Loucy (cell line): ENCODE measurements at regions not wholly inside any gene's neighbourhood (a gene's known extent, or its start where the extent isn't known, plus 50 kb on each side); places are given as distances from the start of the nearest gene placed in this dataset.

Experiments
- H2AFZ ChIP-seq: fragments of 200-600 bp; sonication (generic); 2 replicates; pipeline ENCODE4 v1.6.0; 2016; ENCODE audit warnings: antibody characterized with exemption, mild to moderate bottlenecking, low read length, moderate library complexity
- H3F3A ChIP-seq: fragments of 200-600 bp; 2 replicates; pipeline ENCODE4 v1.6.0; 2016; ENCODE audit warnings: antibody characterized with exemption, low read depth, mild to moderate bottlenecking
- H3K27me3 ChIP-seq: fragments of 200-600 bp; sonication (generic); 2 replicates; pipeline ENCODE4 v1.6.1; 2014; ENCODE audit warnings: low read length, mild to moderate bottlenecking; ENCODE audit not compliant: insufficient read depth, poor library complexity, severe bottlenecking
- H3K36me3 ChIP-seq: fragments of 200-600 bp; sonication (generic); 2 replicates; pipeline ENCODE4 v1.6.1; 2016; ENCODE audit warnings: low read length; ENCODE audit not compliant: insufficient read depth
- H3K4me1 ChIP-seq: fragments of 200-600 bp; sonication (generic); 2 replicates; pipeline ENCODE4 v1.5.1; 2014; ENCODE audit warnings: low read length, mild to moderate bottlenecking; ENCODE audit not compliant: insufficient read depth, poor library complexity, severe bottlenecking
- H3K4me2 ChIP-seq: fragments of 200-600 bp; sonication (generic); 2 replicates; pipeline ENCODE4 v1.6.0; 2014; ENCODE audit warnings: antibody characterized with exemption, low read length, low read depth, mild to moderate bottlenecking; ENCODE audit not compliant: poor library complexity, severe bottlenecking
- H3K4me3 ChIP-seq: fragments of 200-600 bp; sonication (generic); 2 replicates; pipeline ENCODE4 v1.5.1; 2014; ENCODE audit warnings: low read length, mild to moderate bottlenecking, mixed read lengths; ENCODE audit not compliant: poor library complexity, severe bottlenecking
- H3K79me2 ChIP-seq: fragments of 200-600 bp; sonication (generic); 2 replicates; pipeline ENCODE4 v1.6.1; 2014; ENCODE audit warnings: low read length; ENCODE audit not compliant: insufficient read depth
- H3K9ac ChIP-seq: fragments of 200-600 bp; sonication (generic); 2 replicates; pipeline ENCODE4 v1.6.0; 2014; ENCODE audit warnings: mild to moderate bottlenecking, low read depth, low read length, moderate library complexity; ENCODE audit not compliant: poor library complexity, severe bottlenecking
- H3K9me2 ChIP-seq: fragments of 200-600 bp; sonication (generic); replicated peaks from 2 replicates; pipeline ENCODE4 v1.6.1; 2016; ENCODE audit warnings: low read depth, low read length, mixed read lengths
- H3K9me3 ChIP-seq: fragments of 200-600 bp; sonication (generic); 2 replicates; pipeline ENCODE4 v1.6.1; 2014; ENCODE audit warnings: mild to moderate bottlenecking, antibody characterized with exemption, low read length, low read depth; ENCODE audit not compliant: insufficient read depth
- H4K20me1 ChIP-seq: fragments of 200-600 bp; sonication (generic); 2 replicates; pipeline ENCODE4 v1.6.0; 2014; ENCODE audit warnings: antibody characterized with exemption, low read length, mild to moderate bottlenecking; ENCODE audit not compliant: insufficient read depth, poor library complexity, severe bottlenecking
- EZH2phosphoT487 ChIP-seq: fragments of 200-600 bp; IDR thresholded peaks from 2 replicates; pipeline ENCODE4 v1.6.1; 2018; ENCODE audit warnings: antibody characterized with exemption, mild to moderate bottlenecking, moderate library complexity, borderline replicate concordance
- TF ChIP-seq, protein P1 (sequence below): fragments of 200-600 bp; sonication (generic); conservative IDR thresholded peaks from 2 replicates; pipeline ENCODE4 v1.5.1; 2014; ENCODE audit warnings: mild to moderate bottlenecking, antibody characterized with exemption, low read length

DNA sequence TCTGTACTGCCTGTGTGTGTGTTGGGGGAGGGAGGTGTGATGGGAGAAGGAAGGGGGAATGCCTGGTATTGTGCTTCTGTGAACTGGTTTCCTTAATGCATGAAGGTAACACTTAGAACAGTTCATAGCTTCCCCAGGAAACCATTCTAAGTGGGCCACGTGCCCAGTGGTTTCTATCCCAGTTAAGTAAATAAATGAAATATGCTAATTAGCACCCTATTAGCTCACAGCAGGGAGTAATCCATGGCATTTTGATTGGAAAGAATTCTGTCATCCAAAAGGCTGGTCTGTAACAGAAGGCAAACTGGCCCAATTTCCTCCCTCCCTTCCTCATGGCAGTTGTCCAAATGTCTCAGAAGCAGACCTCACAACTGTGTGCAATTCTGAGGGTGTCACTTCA, 199.3 kb downstream of the TTLL7 start:
- Histone ChIP-seq H3K27me3 (no peaks in the 10 kb centered on the region), H3K36me3 (no peaks in the 10 kb centered on the region), H3F3A (no peaks in the 10 kb centered on the region), H3K4me3 (no peak overlapping the region), H3K9me3 (no peaks in the 10 kb centered on the region), H2AFZ (no peak overlapping the region), H3K4me1 (no peaks in the 10 kb centered on the region), H3K79me2 (no peaks in the 10 kb centered on the region), H3K9me2 (no peaks in the 10 kb centered on the region), H3K9ac (no peak overlapping the region), H3K4me2 (no peak overlapping the region), H4K20me1 (no peaks in the 10 kb centered on the region)
- no peak for TF ChIP-seq EZH2phosphoT487
- TF ChIP-seq, protein P1, sequence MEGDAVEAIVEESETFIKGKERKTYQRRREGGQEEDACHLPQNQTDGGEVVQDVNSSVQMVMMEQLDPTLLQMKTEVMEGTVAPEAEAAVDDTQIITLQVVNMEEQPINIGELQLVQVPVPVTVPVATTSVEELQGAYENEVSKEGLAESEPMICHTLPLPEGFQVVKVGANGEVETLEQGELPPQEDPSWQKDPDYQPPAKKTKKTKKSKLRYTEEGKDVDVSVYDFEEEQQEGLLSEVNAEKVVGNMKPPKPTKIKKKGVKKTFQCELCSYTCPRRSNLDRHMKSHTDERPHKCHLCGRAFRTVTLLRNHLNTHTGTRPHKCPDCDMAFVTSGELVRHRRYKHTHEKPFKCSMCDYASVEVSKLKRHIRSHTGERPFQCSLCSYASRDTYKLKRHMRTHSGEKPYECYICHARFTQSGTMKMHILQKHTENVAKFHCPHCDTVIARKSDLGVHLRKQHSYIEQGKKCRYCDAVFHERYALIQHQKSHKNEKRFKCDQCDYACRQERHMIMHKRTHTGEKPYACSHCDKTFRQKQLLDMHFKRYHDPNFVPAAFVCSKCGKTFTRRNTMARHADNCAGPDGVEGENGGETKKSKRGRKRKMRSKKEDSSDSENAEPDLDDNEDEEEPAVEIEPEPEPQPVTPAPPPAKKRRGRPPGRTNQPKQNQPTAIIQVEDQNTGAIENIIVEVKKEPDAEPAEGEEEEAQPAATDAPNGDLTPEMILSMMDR, result no peak

- H4K20me1 ChIP-seq, result no peaks in the 10 kb centered on the region
- H3F3A ChIP-seq, result no peaks in the 10 kb centered on the region
- H3K4me2 ChIP-seq, result no peak overlapping the region
- H3K9ac ChIP-seq, result no peak overlapping the region
- H3K79me2 ChIP-seq, result no peaks in the 10 kb centered on the region
- no peaks in the 10 kb centered on the region for H3K36me3 ChIP-seq
- H3K9me2 ChIP-seq, result no peaks in the 10 kb centered on the region
- TF ChIP-seq, protein P1, result no peak
- TF ChIP-seq EZH2phosphoT487, result no peak
- H3K27me3 ChIP-seq, result no peaks in the 10 kb centered on the region
- H3K4me1 ChIP-seq, result no peaks in the 10 kb centered on the region
- H3K4me3 ChIP-seq, result no peak overlapping the region
- H3K9me3 ChIP-seq, result no peaks in the 10 kb centered on the region
- H2AFZ ChIP-seq, result no peak overlapping the region
These were observed 200.0 kb downstream of the TTLL7 start for GRCh38 chr1:83798965-83799364.

- Histone ChIP-seq H3K27me3 (no peaks in the 10 kb centered on the region), H3K9ac (no peak overlapping the region), H3K36me3 (no peaks in the 10 kb centered on the region), H3K79me2 (no peaks in the 10 kb centered on the region), H2AFZ (no peak overlapping the region), H3K9me2 (no peaks in the 10 kb centered on the region), H4K20me1 (no peaks in the 10 kb centered on the region), H3K9me3 (no peaks in the 10 kb centered on the region), H3K4me3 (no peak overlapping the region), H3K4me2 (no peak overlapping the region), H3K4me1 (no peaks in the 10 kb centered on the region), H3F3A (no peaks in the 10 kb centered on the region)
- no peak for TF ChIP-seq EZH2phosphoT487
- TF ChIP-seq, protein P1, result no peak
These were observed 202.5 kb downstream of the TTLL7 start for GRCh38 chr1:83796409-83796808.
